WERI-Rb-1 (cell line): ENCODE measurements at regions not wholly inside any gene's neighbourhood (a gene's known extent, or its start where the extent isn't known, plus 50 kb on each side); places are given as distances from the start of the nearest gene placed in this dataset.

ENCODE experiments used
- DNase-seq: peaks from one replicate; pipeline ENCODE4 v3.0.0-alpha.2; 2020
- H3K27ac ChIP-seq: fragments of 250-450 bp; sonication (Bioruptor Pico); 2 replicates; pipeline ENCODE4 v1.5.1; 2020; ENCODE audit warnings: mild to moderate bottlenecking, moderate library complexity
- H3K27me3 ChIP-seq: fragments of 250-450 bp; sonication (Bioruptor Pico); 2 replicates; pipeline ENCODE4 v1.5.1; 2021; ENCODE audit warnings: mild to moderate bottlenecking, low read depth, moderate library complexity; ENCODE audit not compliant: insufficient read depth, severe bottlenecking
- H3K36me3 ChIP-seq: fragments of 250-450 bp; sonication (Bioruptor Pico); 2 replicates; pipeline ENCODE4 v1.5.1; 2020; ENCODE audit warnings: mild to moderate bottlenecking, moderate library complexity
- H3K4me3 ChIP-seq: 2 replicates; pipeline ENCODE4 v1.5.1; 2011; ENCODE audit warnings: low read depth, mild to moderate bottlenecking, control low read depth, low read length
- H3K9me3 ChIP-seq: fragments of 250-450 bp; sonication (Bioruptor Pico); 2 replicates; pipeline ENCODE4 v1.5.1; 2021; ENCODE audit warnings: mild to moderate bottlenecking, moderate library complexity; ENCODE audit not compliant: severe bottlenecking
- TF ChIP-seq, protein P1 (sequence below): IDR thresholded peaks from 2 replicates; pipeline ENCODE4 v1.5.1; 2011; ENCODE audit warnings: low read depth, mild to moderate bottlenecking, control low read depth, inconsistent platforms, low read length

- H3K9me3 ChIP-seq: no peaks in the 10 kb centered on the region
- DNase-seq: no peak
- no peak overlapping the region for H3K27ac ChIP-seq
- TF ChIP-seq, protein P1, sequence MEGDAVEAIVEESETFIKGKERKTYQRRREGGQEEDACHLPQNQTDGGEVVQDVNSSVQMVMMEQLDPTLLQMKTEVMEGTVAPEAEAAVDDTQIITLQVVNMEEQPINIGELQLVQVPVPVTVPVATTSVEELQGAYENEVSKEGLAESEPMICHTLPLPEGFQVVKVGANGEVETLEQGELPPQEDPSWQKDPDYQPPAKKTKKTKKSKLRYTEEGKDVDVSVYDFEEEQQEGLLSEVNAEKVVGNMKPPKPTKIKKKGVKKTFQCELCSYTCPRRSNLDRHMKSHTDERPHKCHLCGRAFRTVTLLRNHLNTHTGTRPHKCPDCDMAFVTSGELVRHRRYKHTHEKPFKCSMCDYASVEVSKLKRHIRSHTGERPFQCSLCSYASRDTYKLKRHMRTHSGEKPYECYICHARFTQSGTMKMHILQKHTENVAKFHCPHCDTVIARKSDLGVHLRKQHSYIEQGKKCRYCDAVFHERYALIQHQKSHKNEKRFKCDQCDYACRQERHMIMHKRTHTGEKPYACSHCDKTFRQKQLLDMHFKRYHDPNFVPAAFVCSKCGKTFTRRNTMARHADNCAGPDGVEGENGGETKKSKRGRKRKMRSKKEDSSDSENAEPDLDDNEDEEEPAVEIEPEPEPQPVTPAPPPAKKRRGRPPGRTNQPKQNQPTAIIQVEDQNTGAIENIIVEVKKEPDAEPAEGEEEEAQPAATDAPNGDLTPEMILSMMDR: no peak
- no peaks in the 10 kb centered on the region for H3K36me3 ChIP-seq
- H3K4me3 ChIP-seq: no peak overlapping the region
- H3K27me3 ChIP-seq: no peaks in the 10 kb centered on the region
Measured at GRCh38 chr6:1187293-1188131, 124.4 kb upstream of the FOXQ1 start.

DNA sequence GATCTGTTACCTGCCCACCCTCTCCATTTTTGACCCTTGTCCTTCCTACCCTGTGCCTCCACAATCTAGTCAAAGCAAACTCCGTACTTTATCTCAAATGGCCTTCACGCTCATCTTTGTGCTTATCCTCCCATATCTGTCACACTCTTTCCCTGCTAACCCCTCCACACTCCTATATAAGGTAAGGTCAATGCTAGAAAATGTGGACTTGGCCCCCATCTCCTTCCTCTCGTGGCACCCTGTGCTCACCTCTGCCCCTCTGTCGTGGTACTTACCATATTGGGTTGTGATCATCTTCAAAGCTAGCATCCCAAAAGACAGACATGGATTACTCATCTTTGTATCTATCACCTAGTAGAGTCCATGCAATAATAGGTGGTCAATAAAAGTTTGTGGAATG, 127.6 kb upstream of the FOXQ1 start:
- H3K4me3 ChIP-seq: no peak overlapping the region
- DNase-seq: no peak
- no peaks in the 10 kb centered on the region for H3K9me3 ChIP-seq
- H3K27ac ChIP-seq: no peak overlapping the region
- H3K27me3 ChIP-seq: no peaks in the 10 kb centered on the region
- TF ChIP-seq, protein P1: no peak
- no peaks in the 10 kb centered on the region for H3K36me3 ChIP-seq

- DNase-seq: no peak
- TF ChIP-seq, protein P1: peak; percentile 29; the same call in 1 of the 2 replicates
Measured at GRCh38 chr6:1182722-1183521, 129.0 kb upstream of the FOXQ1 start.

GRCh38 chr6:1181939-1182605, 129.8 kb upstream of the FOXQ1 start:
- TF ChIP-seq, protein P1: no peak
- DNase-seq: no peak
- Histone ChIP-seq H3K4me3 (no peak overlapping the region), H3K27ac (no peak overlapping the region), H3K36me3 (no peaks in the 10 kb centered on the region), H3K9me3 (no peaks in the 10 kb centered on the region), H3K27me3 (no peaks in the 10 kb centered on the region)

More at GRCh38 chr6:1182722-1183521, 129.0 kb upstream of the FOXQ1 start:
- Histone ChIP-seq H3K36me3 (no peaks in the 10 kb centered on the region), H3K27ac (no peak overlapping the region), H3K27me3 (no peaks in the 10 kb centered on the region), H3K4me3 (no peak overlapping the region), H3K9me3 (no peaks in the 10 kb centered on the region)

DNA sequence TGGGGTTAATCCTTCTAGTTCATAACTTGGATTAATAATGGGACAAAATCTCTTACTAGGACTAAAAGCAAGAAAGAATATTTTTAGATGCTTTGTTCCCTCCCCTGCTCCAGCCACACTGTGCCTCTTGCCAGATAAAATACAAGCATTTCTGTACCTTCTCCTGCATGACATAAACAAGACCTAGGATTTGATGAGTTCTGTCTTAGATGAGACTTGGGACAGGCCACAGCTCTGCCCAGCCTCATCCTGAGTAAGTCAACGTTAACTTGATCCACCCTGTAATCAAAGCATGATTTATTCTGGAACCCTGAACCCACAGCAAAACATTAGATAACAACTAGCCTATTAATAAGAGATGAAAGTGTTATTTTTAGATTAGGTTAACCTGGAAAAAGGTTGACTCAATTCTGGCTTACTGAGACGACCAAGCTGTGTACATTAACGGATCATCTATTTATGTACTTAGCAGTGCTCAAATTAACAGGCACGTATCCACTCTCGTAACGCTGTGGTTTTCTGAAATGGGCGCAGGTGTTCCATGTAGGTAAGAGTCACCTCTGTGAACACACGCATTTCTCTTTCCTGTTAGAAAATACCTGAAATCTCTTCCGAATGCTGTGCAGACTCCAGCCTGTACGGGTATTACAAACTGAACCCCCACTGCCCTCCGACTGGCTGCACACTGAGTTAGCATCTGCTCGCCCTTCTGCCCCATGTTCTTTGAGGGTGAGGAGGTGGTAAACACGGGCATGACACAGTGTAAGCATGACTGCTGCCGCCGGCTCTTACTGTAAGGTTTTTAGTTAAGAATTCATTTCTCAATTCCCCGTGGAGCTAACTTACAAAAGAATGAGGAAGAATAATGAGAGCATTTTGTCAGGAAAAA, 132.1 kb upstream of the FOXQ1 start:
- TF ChIP-seq, protein P1: no peak
- peak overlapping the region; percentile 19 for H3K4me3 ChIP-seq
- no peaks in the 10 kb centered on the region for H3K36me3 ChIP-seq
- peak; percentile 75 for DNase-seq
- H3K9me3 ChIP-seq: no peaks in the 10 kb centered on the region
- H3K27ac ChIP-seq: peak overlapping the region; percentile 32
- no peaks in the 10 kb centered on the region for H3K27me3 ChIP-seq
